GM13976 (cell line): ENCODE measurements at regions not wholly inside any gene's neighbourhood (a gene's known extent, or its start where the extent isn't known, plus 50 kb on each side); places are given as distances from the start of the nearest gene placed in this dataset.

Experiments used
- DNase-seq: peaks from one replicate; pipeline ENCODE4 v3.0.0; 2012; ENCODE audit warnings: low spot score
- CTCF ChIP-seq: IDR thresholded peaks from 2 replicates; pipeline ENCODE4 v1.5.1; 2012; ENCODE audit warnings: borderline replicate concordance, mild to moderate bottlenecking; ENCODE audit not compliant: insufficient read depth; ENCODE audit errors: extremely low read depth, missing control alignments, control extremely low read depth
- in situ Hi-C: fragments of 300-500 bp; cut with MboI; formaldehyde crosslinking; loops from one replicate; pipeline ENCODE4 v1.12.0; 2022; ENCODE audit warnings: low sequenced_read_pairs, mixed read lengths, inconsistent platforms; ENCODE audit not compliant: unreplicated experiment

GRCh38 chr15:31254431-31255175 lies 72.0 kb upstream of the KLF13 start:
- no peak for TF ChIP-seq CTCF
- no peak for DNase-seq
- in situ Hi-C loops, result no loop called here

- DNase-seq, result no peak
- no peak for TF ChIP-seq CTCF
These were observed 71.5 kb upstream of the KLF13 start for GRCh38 chr15:31255176-31255510.

DNA sequence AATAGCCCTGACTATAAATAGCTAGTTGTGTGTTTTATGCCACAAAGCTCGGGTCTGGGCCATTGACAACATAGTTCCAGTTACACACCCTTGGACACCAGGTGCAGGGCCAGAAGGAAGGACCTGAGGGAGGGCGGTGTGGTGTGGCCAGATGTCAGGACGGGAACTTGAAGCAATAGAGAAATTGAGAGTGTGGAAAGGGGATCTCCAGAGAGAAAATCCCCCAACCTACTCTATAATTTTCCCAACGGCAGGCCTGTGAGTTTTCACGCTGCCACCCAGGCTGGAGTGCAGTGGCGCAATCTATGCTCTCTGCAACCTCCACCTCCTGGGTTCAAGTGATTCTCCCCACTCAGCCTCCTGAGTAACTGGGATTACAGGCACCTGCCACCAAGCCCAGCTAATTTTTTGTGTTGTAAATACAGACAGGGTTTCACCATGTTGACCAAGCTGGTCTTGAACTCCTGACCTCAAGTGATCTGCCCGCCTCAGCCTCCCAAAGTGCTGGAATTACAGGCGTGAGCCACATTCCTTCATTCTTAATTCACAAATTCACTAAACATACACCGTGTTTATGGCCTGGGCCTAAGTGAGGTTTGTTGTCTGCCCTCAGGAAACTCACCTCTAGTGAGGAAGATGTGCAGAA lies 70.8 kb upstream of the KLF13 start:
- DNase-seq, result peak; percentile 75
- no peak for TF ChIP-seq CTCF
- in situ Hi-C loops, result no loop called here

More at GRCh38 chr15:31255176-31255510, 71.5 kb upstream of the KLF13 start:
- in situ Hi-C loops, result no loop called here

GRCh38 chr15:31256378-31257265 lies 70.0 kb upstream of the KLF13 start:
- in situ Hi-C loops, result no loop called here
- no peak for DNase-seq
- no peak for TF ChIP-seq CTCF

GRCh38 chr15:31257286-31257685 lies 69.3 kb upstream of the KLF13 start:
- in situ Hi-C loops, result no loop called here
- DNase-seq, result no peak
- TF ChIP-seq CTCF, result no peak

DNA sequence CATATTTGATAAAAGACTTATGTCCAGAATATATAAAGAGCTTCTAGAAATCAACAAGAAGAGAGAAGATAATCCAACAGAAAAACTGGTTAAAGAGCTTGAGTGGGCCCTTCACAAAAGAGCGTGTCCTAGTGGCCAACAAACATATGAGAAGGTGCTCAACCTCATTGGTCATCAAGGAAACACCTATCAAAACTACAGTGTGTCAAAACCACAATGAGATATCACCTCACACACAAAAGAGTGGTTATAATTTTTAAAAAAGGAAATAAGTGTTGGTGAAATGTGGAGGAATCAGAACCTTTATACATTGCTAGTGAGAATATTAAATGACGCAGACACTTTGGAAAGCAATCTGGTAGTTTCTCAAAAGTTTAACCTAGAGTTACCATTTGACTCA lies 68.4 kb upstream of the KLF13 start:
- TF ChIP-seq CTCF, result no peak
- in situ Hi-C loops, result no loop called here
- no peak for DNase-seq
